ENCODE measurements at regions not wholly inside any gene's neighbourhood (a gene's known extent, or its start where the extent isn't known, plus 50 kb on each side); places are given as distances from the start of the nearest gene placed in this dataset.

DNA sequence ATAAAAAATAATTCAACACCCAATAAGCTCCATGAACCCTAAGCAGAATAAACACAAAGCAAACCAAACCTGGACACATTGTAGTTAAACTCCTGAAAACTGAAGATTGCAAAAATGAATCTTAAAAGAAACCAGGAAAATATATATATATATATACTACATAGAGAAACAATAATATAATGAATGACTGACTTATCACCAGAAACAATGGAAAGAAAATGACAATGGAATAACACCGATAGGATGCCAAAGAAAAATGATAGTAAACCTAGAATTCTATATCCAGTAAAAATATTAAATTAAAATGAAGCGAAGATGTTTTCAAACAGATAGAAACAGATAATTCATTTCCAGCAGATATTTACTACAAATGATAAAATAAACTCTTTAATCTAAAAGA lies 346.9 kb downstream of the IRS1 start:
- no peak overlapping the region for H3K4me3 ChIP-seq
- no peak overlapping the region for H2AFZ ChIP-seq
- H3K9me2 ChIP-seq (replicated peaks; ENCODE audit: insufficient read depth), result no peaks in the 10 kb centered on the region
- 70% methylated on average over 2 of the region's 2 CpGs for WGBS (ENCODE audit: low lambda C conversion rate, missing lambda C conversion rate)
- no peaks in the 10 kb centered on the region for H3K79me2 ChIP-seq
- H3K4me2 ChIP-seq, result no peak overlapping the region
- no peaks in the 10 kb centered on the region for H4K20me1 ChIP-seq (ENCODE audit: insufficient read depth, poor library complexity, severe bottlenecking)
- no peak for DNase-seq (ENCODE audit: low spot score)
- TF ChIP-seq, protein P1, sequence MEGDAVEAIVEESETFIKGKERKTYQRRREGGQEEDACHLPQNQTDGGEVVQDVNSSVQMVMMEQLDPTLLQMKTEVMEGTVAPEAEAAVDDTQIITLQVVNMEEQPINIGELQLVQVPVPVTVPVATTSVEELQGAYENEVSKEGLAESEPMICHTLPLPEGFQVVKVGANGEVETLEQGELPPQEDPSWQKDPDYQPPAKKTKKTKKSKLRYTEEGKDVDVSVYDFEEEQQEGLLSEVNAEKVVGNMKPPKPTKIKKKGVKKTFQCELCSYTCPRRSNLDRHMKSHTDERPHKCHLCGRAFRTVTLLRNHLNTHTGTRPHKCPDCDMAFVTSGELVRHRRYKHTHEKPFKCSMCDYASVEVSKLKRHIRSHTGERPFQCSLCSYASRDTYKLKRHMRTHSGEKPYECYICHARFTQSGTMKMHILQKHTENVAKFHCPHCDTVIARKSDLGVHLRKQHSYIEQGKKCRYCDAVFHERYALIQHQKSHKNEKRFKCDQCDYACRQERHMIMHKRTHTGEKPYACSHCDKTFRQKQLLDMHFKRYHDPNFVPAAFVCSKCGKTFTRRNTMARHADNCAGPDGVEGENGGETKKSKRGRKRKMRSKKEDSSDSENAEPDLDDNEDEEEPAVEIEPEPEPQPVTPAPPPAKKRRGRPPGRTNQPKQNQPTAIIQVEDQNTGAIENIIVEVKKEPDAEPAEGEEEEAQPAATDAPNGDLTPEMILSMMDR (IDR thresholded peaks at IDR 0.05; ENCODE audit: poor library complexity), result no peak
- TF ChIP-seq EZH2 (IDR thresholded peaks at IDR 0.05; ENCODE audit: borderline replicate concordance) (no peak), EZH2phosphoT487 (IDR thresholded peaks at IDR 0.05; ENCODE audit: low read depth, severe bottlenecking, unreplicated experiment) (no peak)
- H3K27me3 ChIP-seq, result no peaks in the 10 kb centered on the region
- H3K36me3 ChIP-seq (replicated peaks; ENCODE audit: insufficient read depth, low read depth), result no peaks in the 10 kb centered on the region
- no peak overlapping the region for H3K27ac ChIP-seq
- no peaks in the 10 kb centered on the region for H3K9me3 ChIP-seq (ENCODE audit: low read depth)
- no peaks in the 10 kb centered on the region for H3K4me1 ChIP-seq (ENCODE audit: insufficient read depth)

DNA sequence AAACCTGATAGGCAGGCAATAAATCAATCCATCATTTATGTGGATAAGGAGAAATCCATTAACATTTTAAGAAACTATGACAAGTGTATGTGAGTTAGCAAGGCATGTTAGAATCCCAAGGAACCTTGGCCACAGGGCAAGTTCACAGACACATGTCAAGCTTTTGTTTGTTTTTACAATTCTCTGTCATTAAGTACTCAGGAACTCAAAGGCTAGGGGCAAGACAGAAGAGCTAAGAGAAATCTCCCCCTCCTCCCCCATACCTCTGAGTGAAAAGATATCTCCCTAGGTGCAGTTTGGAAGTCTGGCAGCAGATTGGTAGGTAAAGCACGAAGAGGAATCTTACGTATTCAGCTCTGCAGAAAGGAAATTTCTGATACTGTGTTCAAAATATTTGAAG lies 348.1 kb downstream of the IRS1 start:
- no peak for DNase-seq (ENCODE audit: low spot score)
- no peak overlapping the region for H3K4me3 ChIP-seq
- no peaks in the 10 kb centered on the region for H3K4me1 ChIP-seq (ENCODE audit: insufficient read depth)
- TF ChIP-seq, protein P1 (IDR thresholded peaks at IDR 0.05; ENCODE audit: poor library complexity), result no peak
- TF ChIP-seq EZH2phosphoT487 (IDR thresholded peaks at IDR 0.05; ENCODE audit: low read depth, severe bottlenecking, unreplicated experiment) (no peak), EZH2 (IDR thresholded peaks at IDR 0.05; ENCODE audit: borderline replicate concordance) (no peak)
- H2AFZ ChIP-seq, result no peak overlapping the region
- H3K4me2 ChIP-seq, result no peak overlapping the region
- 74% methylated on average over 2 of the region's 2 CpGs for WGBS (ENCODE audit: low lambda C conversion rate, missing lambda C conversion rate)
- H3K9me2 ChIP-seq (replicated peaks; ENCODE audit: insufficient read depth), result no peaks in the 10 kb centered on the region
- H3K79me2 ChIP-seq, result no peaks in the 10 kb centered on the region
- H4K20me1 ChIP-seq (ENCODE audit: insufficient read depth, poor library complexity, severe bottlenecking), result no peaks in the 10 kb centered on the region
- H3K36me3 ChIP-seq (replicated peaks; ENCODE audit: insufficient read depth, low read depth), result no peaks in the 10 kb centered on the region
- H3K9me3 ChIP-seq (ENCODE audit: low read depth), result no peaks in the 10 kb centered on the region
- H3K27me3 ChIP-seq, result no peaks in the 10 kb centered on the region
- H3K27ac ChIP-seq, result no peak overlapping the region

DNA sequence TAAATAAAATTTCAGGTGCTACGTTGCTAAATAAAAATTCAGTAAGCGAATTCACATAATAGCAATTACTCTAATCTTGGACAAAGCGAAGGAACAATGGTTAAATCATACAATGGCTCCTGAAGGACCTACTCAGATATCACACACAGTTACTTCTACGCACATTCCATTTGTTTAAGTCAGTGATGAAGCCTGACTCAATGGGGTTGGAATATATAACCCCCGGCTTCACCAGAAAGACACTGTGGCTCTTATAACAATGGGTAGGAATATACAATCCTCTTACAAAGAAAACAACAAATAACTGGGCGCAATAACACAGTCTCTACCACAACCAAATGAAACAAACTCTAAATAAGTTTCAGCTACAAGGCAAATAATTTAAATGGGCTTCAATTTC lies 349.5 kb downstream of the IRS1 start:
- H3K4me3 ChIP-seq, result no peak overlapping the region
- no peaks in the 10 kb centered on the region for H3K36me3 ChIP-seq (replicated peaks; ENCODE audit: insufficient read depth, low read depth)
- TF ChIP-seq EZH2 (IDR thresholded peaks at IDR 0.05; ENCODE audit: borderline replicate concordance) (no peak), EZH2phosphoT487 (IDR thresholded peaks at IDR 0.05; ENCODE audit: low read depth, severe bottlenecking, unreplicated experiment) (no peak)
- TF ChIP-seq, protein P1 (IDR thresholded peaks at IDR 0.05; ENCODE audit: poor library complexity), result no peak
- 89% methylated on average over 6 of the region's 6 CpGs for WGBS (ENCODE audit: low lambda C conversion rate, missing lambda C conversion rate)
- H3K9me3 ChIP-seq (ENCODE audit: low read depth), result no peaks in the 10 kb centered on the region
- H4K20me1 ChIP-seq (ENCODE audit: insufficient read depth, poor library complexity, severe bottlenecking), result no peaks in the 10 kb centered on the region
- no peak overlapping the region for H3K4me2 ChIP-seq
- no peaks in the 10 kb centered on the region for H3K27me3 ChIP-seq
- H3K27ac ChIP-seq, result no peak overlapping the region
- no peak overlapping the region for H2AFZ ChIP-seq
- H3K9me2 ChIP-seq (replicated peaks; ENCODE audit: insufficient read depth), result no peaks in the 10 kb centered on the region
- H3K4me1 ChIP-seq (ENCODE audit: insufficient read depth), result peaks cover 7% of the 10 kb centered on the region
- no peak for DNase-seq (ENCODE audit: low spot score)
- no peaks in the 10 kb centered on the region for H3K79me2 ChIP-seq

Data from hepatocyte (in vitro differentiated cells).